Activated CD4-positive, alpha-beta T cell treated with anti-CD3 and anti-CD28 coated beads, Interleukin-2, amount 50 U/mL, for 24 hours (primary cell): ENCODE measurements at regions not wholly inside any gene's neighbourhood (a gene's known extent, or its start where the extent isn't known, plus 50 kb on each side); places are given as distances from the start of the nearest gene placed in this dataset.
"Not testable (repeated sequence)": the region's sequence is repeated elsewhere in the genome, so short reads cannot be mapped to it uniquely, and the experiment has no call there.

Source experiments
- DNase-seq, 2 donors: peaks; one replicate each; pipeline ENCODE4 v3.0.0-alpha.2; 2020; ENCODE audit warnings: low read depth in 1 of 2, low spot score in 1 of 2

DNA sequence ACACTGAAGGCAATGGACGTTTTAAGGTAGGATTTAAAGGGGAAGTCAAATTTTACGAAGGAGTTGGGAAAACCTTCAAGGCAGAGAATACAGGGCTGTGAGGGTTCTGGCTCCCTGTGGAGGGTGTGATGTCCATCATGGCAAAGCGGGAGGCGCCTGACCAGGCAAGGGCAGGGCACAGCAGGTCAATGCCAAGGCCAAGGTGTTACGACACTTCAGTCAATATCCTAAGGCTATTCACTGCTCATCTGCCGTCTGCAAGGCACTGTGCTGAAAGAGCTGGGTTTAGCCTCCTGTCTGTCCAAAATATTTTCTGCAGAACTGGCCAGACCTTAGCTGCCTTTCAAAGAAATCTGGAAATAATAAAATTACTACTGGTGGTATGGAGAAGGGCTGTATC is 297.9 kb upstream of the MGMT start:
- DNase-seq = no peak

GRCh38 chr10:129170812-129171211 is 296.2 kb upstream of the MGMT start:
- DNase-seq = no peak

DNA sequence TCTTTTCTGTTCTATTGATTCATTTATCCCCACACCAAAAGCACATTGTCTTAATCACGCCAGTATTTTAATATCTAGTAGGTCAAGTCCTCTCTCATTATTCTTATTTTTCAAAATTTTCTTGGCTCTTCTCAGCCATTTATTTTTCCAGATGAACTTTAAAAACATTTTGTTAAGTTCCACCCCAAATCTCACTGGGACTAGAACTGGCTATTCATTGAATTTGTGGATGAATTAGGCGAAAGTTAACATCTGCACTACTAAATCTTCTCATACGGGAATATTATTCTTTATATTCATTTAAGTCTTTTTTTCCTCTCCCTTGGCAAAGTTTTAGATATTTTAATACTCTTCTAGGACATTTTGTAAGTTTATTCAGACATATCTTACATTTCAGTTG is 295.2 kb upstream of the MGMT start:
- DNase-seq = no peak

DNA sequence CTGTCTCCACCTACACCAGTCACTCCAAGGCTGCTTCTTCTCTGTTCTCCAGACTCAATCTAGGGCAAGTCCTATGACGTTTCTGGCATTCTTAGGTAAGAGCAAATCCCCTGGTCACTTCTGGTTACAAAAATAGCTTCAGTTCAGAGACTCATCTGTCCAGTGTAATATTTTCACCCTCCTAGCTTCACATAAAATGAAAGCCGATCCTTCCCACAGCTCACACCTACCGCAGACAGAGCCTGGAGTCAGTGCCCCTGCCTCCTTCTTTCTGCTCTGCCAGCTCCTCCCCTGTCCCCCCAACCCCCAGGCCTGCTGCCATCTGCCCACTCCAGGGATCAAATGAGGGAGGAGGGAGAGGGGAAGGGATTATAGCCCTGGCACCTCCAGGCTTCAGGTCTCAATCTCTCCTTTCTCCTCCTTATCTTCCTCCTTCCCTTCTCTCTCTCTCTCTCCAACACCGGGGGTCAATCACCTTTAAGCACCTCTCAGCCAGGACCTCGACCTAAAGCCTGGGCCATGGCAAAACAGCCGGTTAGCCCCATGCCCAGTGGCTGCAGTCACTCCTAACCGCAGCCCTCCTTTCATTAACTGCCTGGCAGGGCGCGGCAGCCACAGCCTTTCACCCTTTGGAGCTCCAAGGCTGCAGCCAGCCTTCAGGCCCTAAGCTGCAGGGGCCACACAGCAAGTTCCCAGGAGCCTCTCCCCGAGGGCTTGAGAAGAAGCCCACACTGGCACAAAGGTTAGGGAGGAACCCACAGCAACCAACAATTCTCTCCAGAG is 292.6 kb upstream of the MGMT start:
- DNase-seq = no peak

DNA sequence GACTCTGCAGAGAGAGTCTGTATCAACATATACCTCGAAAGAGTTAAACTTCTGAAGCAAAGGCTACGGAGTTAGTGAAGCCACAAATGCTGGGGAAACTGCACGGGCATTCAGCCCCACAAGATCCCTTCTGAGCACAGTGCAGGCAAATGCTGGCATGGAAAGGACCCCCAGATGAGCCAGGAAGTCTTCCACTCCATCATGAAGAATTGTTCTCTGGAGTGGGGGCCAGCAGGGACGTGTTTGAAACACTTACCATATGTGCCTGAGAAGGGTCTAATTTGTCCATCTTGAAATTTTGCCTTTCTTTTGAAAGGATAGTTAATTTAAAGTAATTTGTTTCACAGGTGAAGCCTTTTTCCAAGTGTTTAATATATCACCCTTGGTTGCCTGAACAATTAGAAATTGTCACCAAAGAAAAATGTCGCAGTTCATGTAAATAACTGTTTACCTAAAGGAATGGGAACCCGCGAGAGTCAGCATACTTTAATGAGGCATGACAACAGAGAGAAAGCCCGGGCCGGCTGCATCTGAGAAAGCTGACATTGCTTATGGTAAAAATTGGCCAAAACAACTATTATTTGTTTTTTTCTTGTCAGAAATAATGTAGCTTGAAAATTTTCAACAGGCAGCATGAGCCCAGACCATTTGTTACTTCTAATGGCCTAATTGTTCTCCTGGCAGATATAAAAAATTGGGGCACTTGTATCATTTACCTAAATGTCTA is 287.6 kb upstream of the MGMT start:
- no peak for DNase-seq

DNA sequence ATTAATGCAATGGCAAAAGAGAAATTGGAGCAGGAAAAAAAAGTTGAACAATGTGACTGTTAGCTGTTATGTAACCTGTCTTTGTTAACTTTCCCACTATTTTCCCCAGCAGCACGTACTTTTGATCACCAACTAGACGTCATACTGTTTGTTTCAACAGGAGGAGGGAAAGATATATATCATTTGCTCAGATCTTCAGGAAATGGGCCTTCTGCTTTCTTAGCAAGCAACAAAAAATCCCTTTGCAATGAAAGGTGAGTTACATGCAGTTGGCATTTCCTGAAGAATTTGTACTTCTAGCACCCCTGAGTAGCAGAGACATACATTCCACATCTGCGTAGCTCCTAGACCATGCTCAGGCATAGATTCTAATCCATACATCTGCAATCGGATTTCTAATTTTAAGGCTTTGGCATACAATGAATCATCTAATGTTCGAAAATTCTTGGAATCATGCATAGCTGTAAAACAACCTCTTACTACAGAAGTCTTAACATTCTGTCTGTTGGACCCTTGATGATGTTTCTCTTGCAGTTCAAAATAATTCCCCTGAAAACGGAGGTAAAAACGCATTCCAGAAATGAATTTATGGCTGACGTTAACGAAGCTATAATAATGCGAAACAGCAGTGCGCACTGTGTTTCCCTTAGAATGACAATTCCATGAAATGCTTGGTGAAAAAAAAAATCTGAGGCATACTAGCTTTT is 286.9 kb upstream of the MGMT start:
- DNase-seq = no peak

DNA sequence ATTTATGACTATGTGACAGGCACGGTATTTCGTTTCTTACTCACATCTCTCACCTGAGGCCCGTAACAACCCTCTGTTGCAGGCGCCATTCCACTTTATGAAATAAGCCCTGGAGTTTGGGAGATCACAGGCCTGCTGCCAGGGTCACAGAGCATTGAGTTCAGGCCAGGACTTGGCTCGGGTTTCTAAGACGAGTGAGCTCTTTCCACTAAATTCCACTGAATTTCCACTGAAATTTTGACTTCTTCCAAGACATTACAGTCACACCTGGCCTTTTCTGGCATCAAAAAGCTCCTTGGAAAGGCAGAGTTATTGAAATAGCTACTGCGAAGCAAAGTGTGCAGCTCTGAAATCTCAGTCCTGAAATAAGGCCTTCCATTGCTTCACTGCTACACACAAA is 282.8 kb upstream of the MGMT start:
- DNase-seq = no peak

DNA sequence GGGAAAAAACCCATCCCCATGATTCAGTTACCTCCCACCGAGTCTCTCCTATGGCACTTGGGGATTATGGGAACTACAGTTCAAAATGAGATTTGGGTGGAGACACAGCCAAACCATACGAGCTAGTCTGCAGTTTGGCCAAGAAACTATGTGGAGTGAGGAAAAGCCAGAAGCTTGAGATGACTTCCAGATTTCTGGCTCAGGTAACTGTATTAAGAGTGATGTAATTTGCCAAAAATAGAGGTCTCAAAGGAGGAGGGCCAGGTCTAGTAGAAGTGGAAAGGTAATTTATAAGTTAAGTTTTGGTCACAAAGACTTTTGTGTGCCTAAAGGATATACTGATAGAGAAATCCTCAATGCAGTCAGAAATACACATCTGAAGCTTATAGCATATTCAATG is 279.7 kb upstream of the MGMT start:
- DNase-seq = no peak

GRCh38 chr10:129191797-129192196 is 275.2 kb upstream of the MGMT start:
- DNase-seq = no peak

DNA sequence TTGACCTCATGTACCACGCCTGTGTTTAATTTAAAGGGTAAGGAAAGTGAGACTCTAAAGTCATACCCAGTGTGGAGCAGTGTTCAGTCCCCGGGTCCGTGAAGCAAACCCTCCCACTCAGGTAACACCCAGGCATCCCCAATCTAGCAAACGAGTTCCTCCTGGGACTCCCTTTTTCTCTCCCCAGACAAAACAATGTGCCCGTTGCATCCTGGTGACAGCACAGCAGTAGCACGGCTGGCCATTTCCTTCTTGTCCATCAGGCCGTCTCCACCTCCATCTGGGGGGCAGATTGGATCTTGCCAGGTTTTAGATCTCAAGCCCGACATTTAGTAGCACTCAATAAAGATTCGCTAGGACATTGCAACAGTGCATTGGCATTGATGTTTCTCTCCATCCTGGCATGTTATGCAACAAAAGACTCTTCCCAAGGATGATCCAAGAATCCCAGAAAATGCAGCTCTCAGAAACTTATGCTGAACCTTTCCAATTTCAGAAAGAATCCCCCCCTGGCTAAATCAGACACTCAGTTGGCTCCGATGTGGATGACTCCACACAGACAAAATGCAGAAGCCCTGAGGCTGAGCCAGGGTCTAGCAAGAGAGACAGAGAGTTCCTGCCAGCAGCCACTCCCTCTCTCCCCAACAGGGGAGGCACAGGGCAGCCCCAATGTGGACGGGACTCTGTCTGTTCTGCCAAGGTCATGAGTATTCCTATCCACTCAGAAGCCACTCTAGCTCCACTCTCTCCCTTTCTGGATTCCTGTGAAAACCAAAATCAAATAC is 274.5 kb upstream of the MGMT start:
- no peak for DNase-seq

GRCh38 chr10:129193148-129193547 is 273.9 kb upstream of the MGMT start:
- DNase-seq = no peak

DNA sequence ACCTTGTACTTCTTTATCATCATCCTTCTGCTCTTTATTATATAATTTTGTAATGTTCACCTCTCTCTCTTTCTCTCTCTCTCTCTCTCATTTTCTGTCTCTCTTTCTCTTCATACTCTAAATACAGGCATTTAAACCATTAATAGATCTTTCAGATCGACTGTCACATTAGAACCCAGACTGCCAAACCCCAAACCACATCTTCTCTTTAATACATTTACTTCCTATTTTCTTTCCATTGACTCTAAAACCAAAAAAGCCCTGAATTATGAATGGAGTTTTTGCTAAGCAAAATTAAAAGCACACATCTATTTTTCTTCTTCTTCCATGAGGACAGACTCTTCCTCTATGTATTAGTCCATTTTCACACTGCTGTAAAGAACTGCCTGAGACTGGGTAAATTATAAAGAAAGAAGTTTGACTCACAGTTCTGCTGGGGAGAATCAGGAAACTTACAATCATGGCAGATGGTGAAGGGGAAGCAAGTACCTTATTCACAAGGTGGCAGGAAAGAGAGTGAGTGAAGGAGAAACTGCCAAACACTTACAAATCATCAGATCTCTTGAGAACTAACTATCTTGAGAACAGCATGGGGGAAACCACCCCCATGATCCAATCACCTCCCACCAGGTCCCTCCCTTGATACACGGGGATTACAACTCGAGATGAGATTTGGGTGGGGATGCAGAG is 272.7 kb upstream of the MGMT start:
- DNase-seq = no peak

DNA sequence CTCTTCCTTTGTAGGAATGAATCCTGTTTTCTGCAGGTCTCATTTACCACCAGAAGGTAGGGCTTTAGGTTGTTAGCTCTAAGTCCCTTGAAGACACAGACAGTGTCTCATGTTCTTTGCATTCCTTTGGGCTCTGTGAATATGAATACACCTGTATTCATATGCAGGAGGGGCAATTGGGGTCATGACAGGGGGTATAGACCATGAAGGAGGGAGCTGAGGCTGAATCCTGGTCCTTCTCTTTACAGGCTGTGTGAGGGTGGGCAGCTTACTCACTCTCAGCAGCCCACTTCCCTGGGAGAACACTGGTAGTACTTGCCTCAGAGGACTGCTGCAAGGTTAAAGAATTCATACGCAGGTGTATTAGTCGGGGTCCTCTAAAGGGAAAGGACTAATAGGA is 267.2 kb upstream of the MGMT start:
- no peak for DNase-seq

DNA sequence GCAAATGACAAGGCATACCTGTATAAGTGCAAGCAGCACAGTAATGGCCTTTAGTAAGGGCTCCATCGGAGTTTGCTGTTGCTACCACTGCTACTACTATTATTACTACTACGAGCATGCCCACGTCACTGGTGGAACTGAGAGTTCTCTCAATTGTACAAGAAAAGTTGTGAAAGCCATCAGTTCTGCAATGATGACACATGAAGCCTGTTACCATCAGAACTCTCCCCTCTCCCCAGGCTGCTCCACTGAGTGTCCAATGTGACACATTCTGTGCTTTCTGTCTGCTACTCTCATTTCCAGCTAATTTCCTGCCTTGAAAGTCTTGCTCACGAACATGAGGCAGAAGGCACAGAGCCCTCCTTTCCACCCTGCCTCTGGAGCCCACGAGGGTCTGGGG is 263.2 kb upstream of the MGMT start:
- no peak for DNase-seq

GRCh38 chr10:129207297-129207696 is 259.7 kb upstream of the MGMT start:
- DNase-seq = no peak

- DNase-seq = no peak
Measured at GRCh38 chr10:129210876-129211275, 256.2 kb upstream of the MGMT start.

- no peak for DNase-seq
Measured at GRCh38 chr10:129213256-129213655, 253.8 kb upstream of the MGMT start.

- not testable (repeated sequence) for DNase-seq
Measured at GRCh38 chr10:129213996-129214395, 253.0 kb upstream of the MGMT start.

- no peak for DNase-seq
Measured at GRCh38 chr10:129219364-129219763, 247.7 kb upstream of the MGMT start.

GRCh38 chr10:129222436-129222835 is 244.6 kb upstream of the MGMT start:
- no peak for DNase-seq

DNA sequence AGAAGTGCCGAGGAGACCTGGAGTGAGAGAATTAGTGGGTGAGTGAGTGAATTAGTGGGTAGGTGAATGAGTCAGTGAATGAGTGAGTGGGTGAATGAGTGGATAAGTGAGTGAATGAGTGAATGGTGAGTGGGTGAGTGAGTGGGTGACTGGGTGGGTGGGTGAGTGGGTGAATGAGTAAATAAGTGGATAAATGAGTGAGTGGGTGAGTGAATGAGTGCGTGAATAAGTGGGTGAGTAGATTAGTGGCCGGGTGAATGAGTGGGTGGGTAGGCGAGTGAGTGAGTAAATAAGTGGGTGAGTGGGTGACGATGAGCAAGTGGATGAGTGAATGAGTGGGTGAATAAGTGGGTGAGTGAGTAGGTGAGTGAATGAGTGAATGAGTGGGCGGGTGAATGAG is 243.7 kb upstream of the MGMT start:
- DNase-seq = no peak
